OCI-LY1 (cell line): ENCODE measurements at regions not wholly inside any gene's neighbourhood (a gene's known extent, or its start where the extent isn't known, plus 50 kb on each side); places are given as distances from the start of the nearest gene placed in this dataset.

Experiments
- CTCF ChIP-seq: fragments of 200-600 bp; sonication (generic), shearing (Covaris generic); IDR thresholded peaks from 2 replicates; pipeline ENCODE4 v1.5.1; 2017; ENCODE audit warnings: mild to moderate bottlenecking, antibody characterized with exemption, low read length, moderate library complexity, mixed read lengths
- EZH2 ChIP-seq: fragments of 200-600 bp; sonication (generic), shearing (Covaris generic); IDR thresholded peaks from 2 replicates; pipeline ENCODE4 v1.8.0; 2017; ENCODE audit warnings: borderline replicate concordance, mixed run types, mild to moderate bottlenecking, antibody characterized with exemption, low read length, moderate library complexity, mixed read lengths

DNA sequence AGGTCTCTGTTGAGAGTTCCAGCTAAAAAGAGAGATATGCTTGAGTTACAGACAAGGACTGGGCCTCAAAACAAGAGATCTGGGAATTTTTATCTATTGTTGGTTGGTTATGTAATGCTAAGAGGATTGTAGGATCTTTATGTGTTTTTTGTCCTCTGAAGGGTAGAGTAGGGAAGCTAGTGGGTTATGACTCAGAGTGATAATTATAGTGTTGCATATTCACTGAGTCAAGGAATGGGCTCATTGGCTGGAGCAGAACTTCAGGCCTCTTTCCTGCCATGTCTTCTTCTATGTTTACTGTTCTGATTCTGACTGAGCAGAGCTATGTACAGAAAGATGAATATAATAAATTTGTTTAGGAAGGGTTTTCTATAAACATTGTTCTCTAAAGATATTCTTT, 66.1 kb upstream of the NOX3 start:
- TF ChIP-seq CTCF (no peak), EZH2 (no peak)
